ENCODE measurements at regions not wholly inside any gene's neighbourhood (a gene's known extent, or its start where the extent isn't known, plus 50 kb on each side); places are given as distances from the start of the nearest gene placed in this dataset.
"Not testable (repeated sequence)": the region's sequence is repeated elsewhere in the genome, so short reads cannot be mapped to it uniquely, and the experiment has no call there.

- TF ChIP-seq CTCF (IDR thresholded peaks at IDR 0.05; ENCODE audit: low read depth, low read length, missing control alignments), result no peak
- H3K4me3 ChIP-seq (ENCODE audit: low read depth, low read length), result no peak overlapping the region
- DNase-seq (ENCODE audit: low read depth), result no peak
Measured at GRCh38 chr5:86688406-86688805, 70.7 kb downstream of the COX7C start.

- no peak for TF ChIP-seq CTCF (IDR thresholded peaks at IDR 0.05; ENCODE audit: low read depth, low read length, missing control alignments)
- H3K4me3 ChIP-seq (ENCODE audit: low read depth, low read length), result no peak overlapping the region
- DNase-seq (ENCODE audit: low read depth), result no peak
Measured at GRCh38 chr5:86689103-86689729, 71.5 kb downstream of the COX7C start.

- TF ChIP-seq CTCF (IDR thresholded peaks at IDR 0.05; ENCODE audit: low read depth, low read length, missing control alignments), result no peak
- no peak for DNase-seq (ENCODE audit: low read depth)
- H3K4me3 ChIP-seq (ENCODE audit: low read depth, low read length), result no peak overlapping the region
Measured at GRCh38 chr5:86709157-86709881, 91.6 kb downstream of the COX7C start.

GRCh38 chr5:86716121-86716520 is 98.4 kb downstream of the COX7C start:
- no peak for TF ChIP-seq CTCF (IDR thresholded peaks at IDR 0.05; ENCODE audit: low read depth, low read length, missing control alignments)
- DNase-seq (ENCODE audit: low read depth), result no peak
- H3K4me3 ChIP-seq (ENCODE audit: low read depth, low read length), result no peak overlapping the region

- DNase-seq (ENCODE audit: low read depth); H3K4me3 ChIP-seq (ENCODE audit: low read depth, low read length): not testable (repeated sequence)
Measured at GRCh38 chr5:86731319-86732117, 113.8 kb downstream of the COX7C start.

- no peak for TF ChIP-seq CTCF (IDR thresholded peaks at IDR 0.05; ENCODE audit: low read depth, low read length, missing control alignments)
- no peak overlapping the region for H3K4me3 ChIP-seq (ENCODE audit: low read depth, low read length)
- DNase-seq (ENCODE audit: low read depth), result no peak
Measured at GRCh38 chr5:86735370-86735769, 117.6 kb downstream of the COX7C start.

GRCh38 chr5:86737579-86737978 is 119.8 kb downstream of the COX7C start:
- no peak for TF ChIP-seq CTCF (IDR thresholded peaks at IDR 0.05; ENCODE audit: low read depth, low read length, missing control alignments)
- no peak for DNase-seq (ENCODE audit: low read depth)
- H3K4me3 ChIP-seq (ENCODE audit: low read depth, low read length), result no peak overlapping the region

Measured in GM12864 (cell line).